HG02840 (cell line): ENCODE measurements at regions not wholly inside any gene's neighbourhood (a gene's known extent, or its start where the extent isn't known, plus 50 kb on each side); places are given as distances from the start of the nearest gene placed in this dataset.

Source experiments
- ATAC-seq: cut with Tn5 transposase; IDR thresholded peaks from one replicate; pipeline ENCODE4 v1.9.1; 2021; ENCODE audit warnings: mild to moderate bottlenecking, moderate library complexity, moderate number of reproducible peaks; ENCODE audit not compliant: unreplicated experiment, low FRiP score

- ATAC-seq: no peak
These were observed 285.8 kb upstream of the PCSK5 start for GRCh38 chr9:75604661-75605060.

- ATAC-seq: no peak
These were observed 283.0 kb upstream of the PCSK5 start for GRCh38 chr9:75607521-75607920.

GRCh38 chr9:75609401-75609800 is 281.1 kb upstream of the PCSK5 start:
- no peak for ATAC-seq

- no peak for ATAC-seq
These were observed 280.2 kb upstream of the PCSK5 start for GRCh38 chr9:75610246-75610645.

- ATAC-seq: no peak
These were observed 278.3 kb upstream of the PCSK5 start for GRCh38 chr9:75612205-75612604.

GRCh38 chr9:75612754-75613153 is 277.7 kb upstream of the PCSK5 start:
- no peak for ATAC-seq

GRCh38 chr9:75615284-75615683 is 275.2 kb upstream of the PCSK5 start:
- no peak for ATAC-seq

- no peak for ATAC-seq
These were observed 274.4 kb upstream of the PCSK5 start for GRCh38 chr9:75616052-75616451.

GRCh38 chr9:75616841-75617566 is 273.5 kb upstream of the PCSK5 start:
- no peak for ATAC-seq

- ATAC-seq: no peak
These were observed 267.0 kb upstream of the PCSK5 start for GRCh38 chr9:75623462-75623861.

- no peak for ATAC-seq
These were observed 265.5 kb upstream of the PCSK5 start for GRCh38 chr9:75624998-75625397.

GRCh38 chr9:75626860-75627259 is 263.6 kb upstream of the PCSK5 start:
- ATAC-seq: no peak

- no peak for ATAC-seq
These were observed 261.5 kb upstream of the PCSK5 start for GRCh38 chr9:75628952-75629351.

- no peak for ATAC-seq
These were observed 256.9 kb upstream of the PCSK5 start for GRCh38 chr9:75633451-75634057.

- ATAC-seq: no peak
These were observed 253.9 kb upstream of the PCSK5 start for GRCh38 chr9:75636427-75637045.

GRCh38 chr9:75639971-75640610 is 250.4 kb upstream of the PCSK5 start:
- ATAC-seq: no peak

- no peak for ATAC-seq
These were observed 248.0 kb upstream of the PCSK5 start for GRCh38 chr9:75642522-75642921.

GRCh38 chr9:75644649-75645048 is 245.8 kb upstream of the PCSK5 start:
- no peak for ATAC-seq

- ATAC-seq: no peak
These were observed 242.4 kb upstream of the PCSK5 start for GRCh38 chr9:75648034-75648433.

- no peak for ATAC-seq
These were observed 241.4 kb upstream of the PCSK5 start for GRCh38 chr9:75649060-75649459.

GRCh38 chr9:75651709-75652108 is 238.8 kb upstream of the PCSK5 start:
- ATAC-seq: no peak
